K562 (cell line): ENCODE measurements at regions not wholly inside any gene's neighbourhood (a gene's known extent, or its start where the extent isn't known, plus 50 kb on each side); places are given as distances from the start of the nearest gene placed in this dataset.

Experiments
- ATAC-seq: fragments of 200-7000 bp; cut with Tn5 transposase; 3 replicates; pipeline ENCODE4 v1.9.1; 2020; ENCODE audit warnings: moderate library complexity
- BruUV-seq: library from RNA; stranded (reverse); fragments of 400-500 nt; replicated peaks from 2 replicates; lab custom pipeline; 2021; lab: Mats Ljungman, UMichigan
- CTCF ChIA-PET: fragments of 300-600 bp; formaldehyde crosslinking; extraction: SDS; loops from one replicate; lab custom pipeline; 2021; ENCODE audit warnings: low intra/inter-chr PET ratio; lab: Yijun Ruan, JAX
- POLR2A ChIA-PET: fragments of 300-600, 350-650 bp; sonication (Branson Sonifier 250); formaldehyde crosslinking; extraction: SDS; loops from one replicate; lab custom pipeline; 2021; ENCODE audit warnings: antibody characterized with exemption, inconsistent platforms; lab: Yijun Ruan, JAX
- DNase-seq, 4 experiments: peaks; one replicate each; pipeline versions ENCODE4 v3.0.0 to v3.0.0-alpha.2; 2011 to 2018; ENCODE audit warnings: low spot score in 3 of 4, mixed read lengths in 3 of 4; ENCODE audit errors: extremely low read depth in 1 of 4
- FAIRE-seq: peaks from 2 replicates; lab custom pipeline; 2011; peaks lifted over from hg19 to GRCh38; lab: Jason Lieb, UNC
- H2AFZ ChIP-seq: 2 replicates; pipeline ENCODE4 v1.6.0; 2011; ENCODE audit warnings: low read depth, low read length, control low read depth, inconsistent platforms
- H3K27ac ChIP-seq: fragments of 200-600 bp; 3 replicates; pipeline ENCODE4 v1.8.0; 2011; ENCODE audit warnings: low read depth, mild to moderate bottlenecking, control low read depth, inconsistent platforms, low read length, moderate library complexity, mixed read lengths; ENCODE audit errors: extremely low read depth
- H3K27me3 ChIP-seq, 2 experiments: fragments of 300-600 bp in 1 of 2; 2 replicates in 1 of 2; 3 replicates in 1 of 2; pipeline versions ENCODE4 v1.6.0 to v1.8.0; 2011; ENCODE audit warnings: inconsistent platforms in 2 of 2, low read length in 2 of 2, mild to moderate bottlenecking in 1 of 2, mixed read lengths in 1 of 2, moderate library complexity in 1 of 2; ENCODE audit not compliant: control insufficient read depth in 2 of 2, insufficient read depth in 2 of 2
- H3K36me3 ChIP-seq: fragments of 300-600 bp; 3 replicates; pipeline ENCODE4 v1.8.0; 2011; ENCODE audit warnings: mild to moderate bottlenecking, low read length, inconsistent platforms; ENCODE audit not compliant: control insufficient read depth, insufficient read depth
- H3K4me1 ChIP-seq, 2 experiments: fragments of 200-600 bp in 1 of 2; replicated peaks in 1 of 2; 2 replicates in 1 of 2; 3 replicates in 1 of 2; pipeline versions ENCODE4 v1.5.1 to v1.8.0; 2011; ENCODE audit warnings: inconsistent platforms in 2 of 2, low read length in 2 of 2, mild to moderate bottlenecking in 1 of 2, mixed read lengths in 1 of 2, moderate library complexity in 1 of 2; ENCODE audit not compliant: control insufficient read depth in 2 of 2, insufficient read depth in 2 of 2
- H3K4me2 ChIP-seq: 2 replicates; pipeline ENCODE4 v1.6.1; 2011; ENCODE audit warnings: low read length, control low read depth, inconsistent platforms, mixed read lengths; ENCODE audit not compliant: insufficient read depth
- H3K4me3 ChIP-seq: fragments of 200-600 bp; sonication (generic), shearing (Covaris generic); 2 replicates; pipeline ENCODE4 v1.5.1; 2016; ENCODE audit warnings: control low read depth, inconsistent platforms
- H3K79me2 ChIP-seq: fragments of 200-600 bp; 3 replicates; pipeline ENCODE4 v1.8.0; 2011; ENCODE audit warnings: low read length, inconsistent platforms; ENCODE audit not compliant: control insufficient read depth, insufficient read depth
- H3K9ac ChIP-seq, 2 experiments: 2 replicates each; pipeline versions ENCODE4 v1.6.0 to v1.6.1; 2011; ENCODE audit warnings: low read depth in 2 of 2, low read length in 2 of 2, control low read depth in 1 of 2, inconsistent platforms in 1 of 2, mild to moderate bottlenecking in 1 of 2, mixed read lengths in 1 of 2; ENCODE audit not compliant: insufficient read depth in 1 of 2
- H3K9me1 ChIP-seq: one replicate; pipeline ENCODE4 v1.6.0; 2011; ENCODE audit warnings: inconsistent platforms, mild to moderate bottlenecking, low read length, moderate library complexity; ENCODE audit not compliant: control insufficient read depth, insufficient read depth
- H3K9me3 ChIP-seq: replicated peaks from 2 replicates; pipeline ENCODE4 v1.5.1; 2011; ENCODE audit warnings: low read depth, low read length, inconsistent platforms; ENCODE audit not compliant: control insufficient read depth, insufficient read depth
- H4K20me1 ChIP-seq: replicated peaks from 2 replicates; pipeline ENCODE4 v1.6.1; 2011; ENCODE audit warnings: low read length, inconsistent platforms, mixed read lengths; ENCODE audit not compliant: control insufficient read depth, insufficient read depth
- CLOCK ChIP-seq: fragments of 250-450 bp; sonication (Bioruptor Pico); IDR thresholded peaks from 2 replicates; pipeline ENCODE4 v1.4.0; 2020; ENCODE audit warnings: mild to moderate bottlenecking, moderate library complexity, borderline replicate concordance
- NFIC ChIP-seq: fragments of 450-650 bp; IDR thresholded peaks from 2 replicates; pipeline ENCODE4 v1.6.1; 2017; ENCODE audit warnings: mild to moderate bottlenecking, inconsistent platforms
- NFIX ChIP-seq: fragments of 250-450 bp; sonication (Bioruptor Pico); IDR thresholded peaks from 2 replicates; pipeline ENCODE4 v1.4.0; 2020; ENCODE audit warnings: low read depth, mild to moderate bottlenecking, moderate library complexity
- WGBS: fragments of 100-300 bp; shearing (Covaris generic); methylation state at CpG from one replicate; pipeline ENCODE4 v1.1.6; 2016; ENCODE audit warnings: low coverage, mixed read lengths; ENCODE audit not compliant: insufficient coverage; ENCODE audit errors: missing lambda C conversion rate; 5-methylcytosine and 5-hydroxymethylcytosine counted together
- in situ Hi-C: fragments of 300-500 bp; cut with MboI; formaldehyde crosslinking; loops from 4 replicates; pipeline ENCODE4 v1.15.0; 2018; ENCODE audit warnings: inconsistent platforms, mixed read lengths
- intact Hi-C: fragments of 100-400 bp; cut with micrococcal nuclease; formaldehyde crosslinking; loops from 2 replicates; pipeline ENCODE4 v1.14.2; 2022
- TF ChIP-seq, protein P1 (sequence below): fragments of 200-400 bp; formaldehyde crosslinking; IDR thresholded peaks from 2 replicates; pipeline ENCODE4 v1.6.1; 2017; ENCODE audit warnings: mild to moderate bottlenecking, low read depth, low read length, moderate library complexity

- TF ChIP-seq, protein P1, sequence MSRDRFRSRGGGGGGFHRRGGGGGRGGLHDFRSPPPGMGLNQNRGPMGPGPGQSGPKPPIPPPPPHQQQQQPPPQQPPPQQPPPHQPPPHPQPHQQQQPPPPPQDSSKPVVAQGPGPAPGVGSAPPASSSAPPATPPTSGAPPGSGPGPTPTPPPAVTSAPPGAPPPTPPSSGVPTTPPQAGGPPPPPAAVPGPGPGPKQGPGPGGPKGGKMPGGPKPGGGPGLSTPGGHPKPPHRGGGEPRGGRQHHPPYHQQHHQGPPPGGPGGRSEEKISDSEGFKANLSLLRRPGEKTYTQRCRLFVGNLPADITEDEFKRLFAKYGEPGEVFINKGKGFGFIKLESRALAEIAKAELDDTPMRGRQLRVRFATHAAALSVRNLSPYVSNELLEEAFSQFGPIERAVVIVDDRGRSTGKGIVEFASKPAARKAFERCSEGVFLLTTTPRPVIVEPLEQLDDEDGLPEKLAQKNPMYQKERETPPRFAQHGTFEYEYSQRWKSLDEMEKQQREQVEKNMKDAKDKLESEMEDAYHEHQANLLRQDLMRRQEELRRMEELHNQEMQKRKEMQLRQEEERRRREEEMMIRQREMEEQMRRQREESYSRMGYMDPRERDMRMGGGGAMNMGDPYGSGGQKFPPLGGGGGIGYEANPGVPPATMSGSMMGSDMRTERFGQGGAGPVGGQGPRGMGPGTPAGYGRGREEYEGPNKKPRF: no peak
These were observed 852.0 kb downstream of the BCL11A start (continued) for GRCh38 chr2:59701271-59701994.

- Histone ChIP-seq H3K4me3 (no peak overlapping the region), H3K9me3 (no peaks in the 10 kb centered on the region), H3K9ac (no peak overlapping the region), H2AFZ (no peak overlapping the region), H4K20me1 (no peaks in the 10 kb centered on the region), H3K79me2 (no peaks in the 10 kb centered on the region), H3K36me3 (no peaks in the 10 kb centered on the region), H3K9me1 (no peaks in the 10 kb centered on the region), H3K4me1 (no peaks in the 10 kb centered on the region), H3K27me3 (no peaks in the 10 kb centered on the region)
- ATAC-seq (no peak), DNase-seq (no peak), FAIRE-seq (no peak)
- CTCF ChIA-PET: no interaction called here
- in situ Hi-C loops: no loop called here
- intact Hi-C loops: no loop called here
- POLR2A ChIA-PET: no interaction called here
- WGBS: 0% methylated on average over 1 of the region's 1 CpG
- TF ChIP-seq NFIX (CRISPR knock-in tag) (peak; percentile 49; the same call in 1 of the 2 replicates), NFIC (peak; percentile 66), CLOCK (CRISPR knock-in tag) (no peak)
- TF ChIP-seq, all 486 proteins: peak for 2
- no peak overlapping the region for H3K4me2 ChIP-seq
- no peak overlapping the region for H3K27ac ChIP-seq
- no TSS peak for BruUV-seq
These were observed 859.3 kb downstream of the BCL11A start for GRCh38 chr2:59694176-59694575.
